GM23338 (cell line): ENCODE measurements at regions not wholly inside any gene's neighbourhood (a gene's known extent, or its start where the extent isn't known, plus 50 kb on each side); places are given as distances from the start of the nearest gene placed in this dataset.

Experiments
- EZH2 ChIP-seq: fragments of 200-600 bp; sonication (generic); IDR thresholded peaks from one replicate; pipeline ENCODE4 v1.8.0; 2017; ENCODE audit warnings: antibody characterized with exemption, mild to moderate bottlenecking, low read depth; ENCODE audit not compliant: unreplicated experiment
- JUNB ChIP-seq: IDR thresholded peaks from one replicate; pipeline ENCODE4 v1.6.1; 2016; ENCODE audit warnings: antibody characterized with exemption; ENCODE audit not compliant: unreplicated experiment
- TF ChIP-seq, protein P1 (sequence below), 2 experiments: fragments of 200-600 bp in 1 of 2; sonication (generic) in 1 of 2; conservative IDR thresholded peaks; 2 replicates each; pipeline versions ENCODE4 v1.5.1 to v1.6.1; 2016 to 2017; ENCODE audit warnings: antibody characterized with exemption in 2 of 2, low read depth in 2 of 2, mild to moderate bottlenecking in 2 of 2, moderate library complexity in 1 of 2

DNA sequence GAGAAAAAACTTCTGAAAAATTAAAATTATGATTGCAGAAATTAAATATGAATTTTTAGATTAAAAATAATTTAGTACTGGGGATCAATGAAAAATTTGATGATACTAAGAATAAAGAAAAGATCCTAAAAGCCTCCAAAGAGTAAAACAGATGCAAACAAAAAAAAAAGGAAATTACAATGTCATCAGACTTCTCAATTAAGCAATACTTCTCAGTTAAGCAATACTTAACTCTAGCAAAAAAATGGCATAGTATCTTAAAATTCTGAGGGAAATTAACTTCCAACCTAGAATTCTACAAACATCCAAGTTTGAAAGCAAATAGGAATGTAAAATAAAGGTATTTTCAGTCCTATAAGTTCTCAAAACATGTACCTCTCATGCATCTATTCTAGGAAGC is 141.2 kb upstream of the INTU start:
- TF ChIP-seq, protein P1, sequence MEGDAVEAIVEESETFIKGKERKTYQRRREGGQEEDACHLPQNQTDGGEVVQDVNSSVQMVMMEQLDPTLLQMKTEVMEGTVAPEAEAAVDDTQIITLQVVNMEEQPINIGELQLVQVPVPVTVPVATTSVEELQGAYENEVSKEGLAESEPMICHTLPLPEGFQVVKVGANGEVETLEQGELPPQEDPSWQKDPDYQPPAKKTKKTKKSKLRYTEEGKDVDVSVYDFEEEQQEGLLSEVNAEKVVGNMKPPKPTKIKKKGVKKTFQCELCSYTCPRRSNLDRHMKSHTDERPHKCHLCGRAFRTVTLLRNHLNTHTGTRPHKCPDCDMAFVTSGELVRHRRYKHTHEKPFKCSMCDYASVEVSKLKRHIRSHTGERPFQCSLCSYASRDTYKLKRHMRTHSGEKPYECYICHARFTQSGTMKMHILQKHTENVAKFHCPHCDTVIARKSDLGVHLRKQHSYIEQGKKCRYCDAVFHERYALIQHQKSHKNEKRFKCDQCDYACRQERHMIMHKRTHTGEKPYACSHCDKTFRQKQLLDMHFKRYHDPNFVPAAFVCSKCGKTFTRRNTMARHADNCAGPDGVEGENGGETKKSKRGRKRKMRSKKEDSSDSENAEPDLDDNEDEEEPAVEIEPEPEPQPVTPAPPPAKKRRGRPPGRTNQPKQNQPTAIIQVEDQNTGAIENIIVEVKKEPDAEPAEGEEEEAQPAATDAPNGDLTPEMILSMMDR (conservative IDR thresholded peaks at IDR 0.05; ENCODE audit: low read depth in 2 of 2), result no peak
- TF ChIP-seq EZH2, result no peak
- TF ChIP-seq JUNB, result no peak
